HCEC 1CT (cell line): ENCODE measurements at regions not wholly inside any gene's neighbourhood (a gene's known extent, or its start where the extent isn't known, plus 50 kb on each side); places are given as distances from the start of the nearest gene placed in this dataset.
"Not testable (repeated sequence)": the region's sequence is repeated elsewhere in the genome, so short reads cannot be mapped to it uniquely, and the experiment has no call there.

Experiments
- DNase-seq: peaks from one replicate; pipeline ENCODE4 v3.0.0-alpha.2; 2017

GRCh38 chr5:104606258-104606829 is 1043.8 kb upstream of the NUDT12 start:
- DNase-seq = no peak

- DNase-seq = no peak
These were observed 1037.1 kb upstream of the NUDT12 start for GRCh38 chr5:104599726-104600125.

- DNase-seq = no peak
These were observed 1035.7 kb upstream of the NUDT12 start for GRCh38 chr5:104598285-104598684.

GRCh38 chr5:104594850-104595249 is 1032.3 kb upstream of the NUDT12 start:
- DNase-seq = no peak

GRCh38 chr5:104576677-104577076 is 1014.1 kb upstream of the NUDT12 start:
- no peak for DNase-seq

GRCh38 chr5:104573949-104574709 is 1011.5 kb upstream of the NUDT12 start:
- DNase-seq = no peak

GRCh38 chr5:104569621-104570020 is 1007.0 kb upstream of the NUDT12 start:
- no peak for DNase-seq

- DNase-seq = no peak
These were observed 1001.9 kb upstream of the NUDT12 start for GRCh38 chr5:104564530-104564929.

GRCh38 chr5:104556957-104557356 is 994.4 kb upstream of the NUDT12 start:
- DNase-seq = no peak

GRCh38 chr5:104551628-104552027 is 989.0 kb upstream of the NUDT12 start:
- DNase-seq = no peak

GRCh38 chr5:104546871-104547270 is 984.3 kb upstream of the NUDT12 start:
- not testable (repeated sequence) for DNase-seq

GRCh38 chr5:104541141-104541785 is 978.7 kb upstream of the NUDT12 start:
- no peak for DNase-seq

GRCh38 chr5:104540448-104540847 is 977.9 kb upstream of the NUDT12 start:
- DNase-seq = peak; percentile 31

GRCh38 chr5:104539618-104540350 is 977.2 kb upstream of the NUDT12 start:
- DNase-seq = no peak

GRCh38 chr5:104538734-104539133 is 976.1 kb upstream of the NUDT12 start:
- no peak for DNase-seq

GRCh38 chr5:104533498-104533897 is 970.9 kb upstream of the NUDT12 start:
- no peak for DNase-seq

GRCh38 chr5:104526866-104527265 is 964.3 kb upstream of the NUDT12 start:
- DNase-seq = no peak

- no peak for DNase-seq
These were observed 951.1 kb upstream of the NUDT12 start for GRCh38 chr5:104513640-104514072.

GRCh38 chr5:104513121-104513602 is 950.6 kb upstream of the NUDT12 start:
- DNase-seq = peak; percentile 81

GRCh38 chr5:104512063-104512825 is 949.7 kb upstream of the NUDT12 start:
- DNase-seq = no peak

- DNase-seq = peak; percentile 49
These were observed 935.7 kb upstream of the NUDT12 start for GRCh38 chr5:104498281-104498680.

GRCh38 chr5:104494083-104494482 is 931.5 kb upstream of the NUDT12 start:
- no peak for DNase-seq
